Esophagus squamous epithelium (tissue), 5 donors: ENCODE measurements at regions not wholly inside any gene's neighbourhood (a gene's known extent, or its start where the extent isn't known, plus 50 kb on each side); places are given as distances from the start of the nearest gene placed in this dataset.

Source experiments
- DNase-seq: peaks from one replicate; lab custom pipeline; 2025; lab: John Stamatoyannopoulos, UW
- H3K27ac ChIP-seq, 4 donors: fragments of 200-600 bp; sonication (generic); one replicate each; pipeline ENCODE4 v1.5.1; 2016 to 2019; ENCODE audit warnings: mild to moderate bottlenecking in 1 of 4
- H3K27me3 ChIP-seq, 4 donors: fragments of 200-600 bp; sonication (generic); 1 replicate in 3 of 4; 2 replicates in 1 of 4; pipeline versions ENCODE4 v1.5.1 to v1.6.0; 2017 to 2021; ENCODE audit warnings: antibody characterized with exemption in 1 of 4
- H3K36me3 ChIP-seq, 3 donors: fragments of 200-600 bp; sonication (generic); one replicate each; pipeline ENCODE4 v1.5.1; 2016 to 2019
- H3K4me1 ChIP-seq, 3 donors: fragments of 200-600 bp; sonication (generic); one replicate each; pipeline ENCODE4 v1.5.1; 2017 to 2019
- H3K4me3 ChIP-seq, 4 donors: fragments of 200-600 bp; sonication (generic); 1 replicate in 3 of 4; 2 replicates in 1 of 4; pipeline ENCODE4 v1.5.1; 2016 to 2019; ENCODE audit warnings: mild to moderate bottlenecking in 2 of 4, moderate library complexity in 1 of 4
- H3K9me3 ChIP-seq, 3 donors: fragments of 200-600 bp; sonication (generic); one replicate each; pipeline ENCODE4 v1.5.1; 2016 to 2019
- CTCF ChIP-seq, 6 experiments: fragments of 450-650 bp in 4 of 6; fragments of 200-600 bp in 2 of 6; sonication (generic) in 2 of 6; IDR thresholded peaks; one replicate each; pipeline ENCODE4 v1.5.1; 2016 to 2019; ENCODE audit warnings: antibody characterized with exemption in 6 of 6, mild to moderate bottlenecking in 4 of 6, moderate library complexity in 4 of 6
- POLR2A ChIP-seq, 4 donors: fragments of 450-650 bp; IDR thresholded peaks; one replicate each; pipeline ENCODE4 v1.6.1; 2017; ENCODE audit warnings: antibody characterized with exemption in 4 of 4, mild to moderate bottlenecking in 4 of 4, moderate library complexity in 3 of 4
- WGBS, 2 donors: methylation state at CpG; one replicate each; pipeline ENCODE4 v1.1.5; 2018; 5-methylcytosine and 5-hydroxymethylcytosine counted together
- intact Hi-C: fragments of 100-400 bp; cut with DNase I; formaldehyde crosslinking; loops from one replicate; pipeline ENCODE4 v1.15.0; 2022
- donor health status: DM: yes; HTN: yes; CAD: no.

- intact Hi-C loops: no loop called here
- no peaks in the 10 kb centered on the region for H3K36me3 ChIP-seq
- no peak overlapping the region for H3K27ac ChIP-seq
- TF ChIP-seq CTCF (IDR thresholded peaks at IDR 0.05): no peak
- no peak overlapping the region for H3K4me3 ChIP-seq
- no peaks in the 10 kb centered on the region for H3K27me3 ChIP-seq
- H3K4me1 ChIP-seq: no peaks in the 10 kb centered on the region
- WGBS, 2 donors: 64 to 70% methylated on average over 3 of the region's 3 CpGs
- H3K9me3 ChIP-seq: no peaks in the 10 kb centered on the region
- no peak for DNase-seq
Measured at GRCh38 chrX:9324676-9325075, 140.2 kb upstream of the TBL1X start.

GRCh38 chrX:9326369-9326768 is 138.5 kb upstream of the TBL1X start:
- no peak for DNase-seq
- 93 to 94% methylated on average over 5 to 6 of the region's 6 CpGs for WGBS, 2 donors
- no peaks in the 10 kb centered on the region for H3K27me3 ChIP-seq
- TF ChIP-seq CTCF (IDR thresholded peaks at IDR 0.05) (no peak), POLR2A (IDR thresholded peaks at IDR 0.05) (no peak)
- no peak overlapping the region for H3K4me3 ChIP-seq
- no peak overlapping the region for H3K27ac ChIP-seq
- no peaks in the 10 kb centered on the region for H3K9me3 ChIP-seq
- intact Hi-C loops: no loop called here
- H3K36me3 ChIP-seq: no peaks in the 10 kb centered on the region
- H3K4me1 ChIP-seq: no peaks in the 10 kb centered on the region

- H3K9me3 ChIP-seq: no peaks in the 10 kb centered on the region
- H3K4me1 ChIP-seq: no peaks in the 10 kb centered on the region
Measured at GRCh38 chrX:9327086-9327746, 137.6 kb upstream of the TBL1X start.

GRCh38 chrX:9327747-9328145 is 137.1 kb upstream of the TBL1X start:
- Histone ChIP-seq H3K27ac (no peak overlapping the region), H3K9me3 (no peaks in the 10 kb centered on the region), H3K4me1 (no peaks in the 10 kb centered on the region), H3K27me3 (no peaks in the 10 kb centered on the region), H3K36me3 (no peaks in the 10 kb centered on the region), H3K4me3 (no peak overlapping the region)
- intact Hi-C loops: no loop called here
- WGBS, 2 donors: 47 to 61% methylated on average over 5 of the region's 5 CpGs
- no peak for TF ChIP-seq POLR2A (IDR thresholded peaks at IDR 0.05)
- TF ChIP-seq CTCF (IDR thresholded peaks at IDR 0.05): no peak
- DNase-seq: no peak

More at GRCh38 chrX:9327086-9327746, 137.6 kb upstream of the TBL1X start:
- H3K36me3 ChIP-seq: no peaks in the 10 kb centered on the region
- intact Hi-C loops: no loop called here
- H3K4me3 ChIP-seq: no peak overlapping the region
- no peaks in the 10 kb centered on the region for H3K27me3 ChIP-seq
- no peak for DNase-seq
- TF ChIP-seq CTCF (IDR thresholded peaks at IDR 0.05): no peak
- TF ChIP-seq POLR2A (IDR thresholded peaks at IDR 0.05): no peak
- WGBS, 2 donors: 92 to 100% methylated on average over 3 to 6 of the region's 6 CpGs
- H3K27ac ChIP-seq: no peak overlapping the region

GRCh38 chrX:9329056-9329455 is 135.8 kb upstream of the TBL1X start:
- no peaks in the 10 kb centered on the region for H3K9me3 ChIP-seq
- no peaks in the 10 kb centered on the region for H3K4me1 ChIP-seq
- no peaks in the 10 kb centered on the region for H3K36me3 ChIP-seq
- DNase-seq: no peak
- H3K27me3 ChIP-seq: no peaks in the 10 kb centered on the region
- no peak overlapping the region for H3K4me3 ChIP-seq
- intact Hi-C loops: no loop called here
- whole genome bisulfite sequencing, 2 donors: 70 to 75% methylated on average over 4 of the region's 5 CpGs
- TF ChIP-seq POLR2A (IDR thresholded peaks at IDR 0.05) (no peak), CTCF (IDR thresholded peaks at IDR 0.05) (no peak)
- H3K27ac ChIP-seq: no peak overlapping the region
